ENCODE measurements at regions not wholly inside any gene's neighbourhood (a gene's known extent, or its start where the extent isn't known, plus 50 kb on each side); places are given as distances from the start of the nearest gene placed in this dataset. TPM values are rescaled to one million over a fixed set of nuclear protein-coding genes. Genes with fewer than 3 reads are reported as not detected.

- H3K4me3 ChIP-seq (ENCODE audit: low read length) = no peak overlapping the region
- no peak overlapping the region for H3K4me2 ChIP-seq (ENCODE audit: low read length)
- peaks cover 8% of the 10 kb centered on the region for H3K9me3 ChIP-seq (replicated peaks; ENCODE audit: low read length)
- H3K9ac ChIP-seq (ENCODE audit: low read depth, low read length) = no peak overlapping the region
- no peaks in the 10 kb centered on the region for H3K27me3 ChIP-seq (ENCODE audit: control insufficient read depth, insufficient read depth, low read length)
- no peaks in the 10 kb centered on the region for H3K4me1 ChIP-seq (ENCODE audit: control insufficient read depth, insufficient read depth, low read length)
- H3K36me3 ChIP-seq (ENCODE audit: insufficient read depth, low read length) = no peaks in the 10 kb centered on the region
These were observed 153.8 kb downstream of the PHF2 start for GRCh38 chr9:93730217-93730616.

Small RNA genes lying in the stretch of these regions (small RNA-seq; reads per million reads assigned to genes)
- not detected for gene MIR4291
